ENCODE measurements at regions not wholly inside any gene's neighbourhood (a gene's known extent, or its start where the extent isn't known, plus 50 kb on each side); places are given as distances from the start of the nearest gene placed in this dataset.
A peak's percentile ranks its signal among the peaks of the same experiment; 100 is the strongest.
"Not testable (repeated sequence)": the region's sequence is repeated elsewhere in the genome, so short reads cannot be mapped to it uniquely, and the experiment has no call there.

- no peak for ATAC-seq
Observed at GRCh38 chr3:90025019-90025418, 917.6 kb downstream of the EPHA3 start.

GRCh38 chr3:90026406-90026805 lies 919.0 kb downstream of the EPHA3 start:
- ATAC-seq = no peak

GRCh38 chr3:90031121-90031520 lies 923.7 kb downstream of the EPHA3 start:
- ATAC-seq = no peak

DNA sequence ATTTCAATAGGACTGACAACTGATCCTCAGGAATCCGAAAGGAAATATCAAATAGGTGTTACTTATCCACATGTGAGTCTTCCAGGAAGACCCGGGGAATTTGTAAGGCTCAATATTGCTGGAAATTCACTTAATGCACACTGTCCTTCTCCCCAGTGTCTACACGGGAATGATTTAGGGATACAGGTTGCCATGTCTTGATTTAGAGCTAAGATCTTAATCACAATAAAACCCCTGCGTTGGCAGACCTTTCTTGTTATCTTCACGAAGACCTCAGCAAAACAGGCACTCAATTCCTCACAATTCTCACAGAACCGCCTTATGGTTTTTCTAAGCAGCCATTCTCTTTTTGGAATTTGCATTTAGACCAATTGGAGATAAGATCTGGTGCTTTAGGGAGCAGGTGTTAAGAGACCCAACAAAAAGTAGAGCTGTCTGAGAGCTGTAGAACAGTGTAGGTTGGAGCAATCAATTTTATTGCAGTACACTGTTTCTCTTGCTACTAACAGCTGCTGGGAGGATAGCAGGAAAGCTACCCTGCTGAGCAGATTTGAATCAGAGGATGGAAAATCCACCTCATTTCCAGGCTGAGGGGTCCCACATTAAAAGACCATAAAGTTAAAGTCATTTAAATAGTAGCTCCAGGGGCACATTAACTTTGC lies 925.7 kb downstream of the EPHA3 start:
- ATAC-seq = no peak

- no peak for ATAC-seq
Observed at GRCh38 chr3:90034038-90034437, 926.6 kb downstream of the EPHA3 start.

DNA sequence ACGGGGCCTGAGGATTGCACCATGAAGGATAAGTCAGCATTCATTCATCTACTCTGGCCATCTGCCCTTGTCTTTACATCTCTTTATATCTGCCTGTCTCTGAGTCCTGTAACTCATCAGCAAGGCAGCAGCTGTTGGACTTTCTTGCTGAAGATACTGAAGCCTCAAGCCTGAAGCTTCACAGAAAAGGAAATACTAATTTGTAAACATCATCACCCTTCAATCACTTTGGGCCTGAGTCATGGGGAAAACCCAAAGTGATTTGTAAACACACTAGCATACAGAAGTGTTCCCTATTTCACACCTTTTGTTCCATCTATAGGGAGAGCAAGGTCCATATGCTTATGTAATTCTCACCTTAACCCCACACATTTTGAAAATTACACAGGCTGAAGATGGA lies 928.2 kb downstream of the EPHA3 start:
- ATAC-seq = no peak

DNA sequence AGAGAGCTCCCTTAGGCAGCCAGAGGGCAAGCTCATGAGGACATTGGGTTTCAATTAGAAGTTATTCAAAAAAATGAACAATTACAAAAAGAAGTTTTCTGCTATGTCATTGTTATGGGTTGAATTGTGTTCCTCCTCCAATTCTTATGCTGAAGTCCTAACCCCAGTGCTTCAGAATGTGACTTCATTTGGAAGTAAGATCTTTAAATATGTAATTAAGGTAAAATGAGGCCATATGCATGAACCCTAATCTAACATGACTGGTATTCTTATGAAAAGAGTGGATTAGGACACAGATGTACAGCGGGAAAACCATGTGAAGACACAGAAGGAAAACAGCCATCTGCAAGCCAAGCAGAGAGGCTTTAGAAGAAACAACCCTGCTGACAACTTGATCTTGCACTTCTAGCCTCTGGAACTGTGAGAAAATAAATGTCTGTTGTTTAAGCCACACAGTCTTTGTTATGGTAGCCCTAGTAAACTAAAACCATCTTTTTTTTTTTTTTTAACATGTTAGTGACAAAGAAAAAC lies 929.6 kb downstream of the EPHA3 start:
- ATAC-seq = no peak

DNA sequence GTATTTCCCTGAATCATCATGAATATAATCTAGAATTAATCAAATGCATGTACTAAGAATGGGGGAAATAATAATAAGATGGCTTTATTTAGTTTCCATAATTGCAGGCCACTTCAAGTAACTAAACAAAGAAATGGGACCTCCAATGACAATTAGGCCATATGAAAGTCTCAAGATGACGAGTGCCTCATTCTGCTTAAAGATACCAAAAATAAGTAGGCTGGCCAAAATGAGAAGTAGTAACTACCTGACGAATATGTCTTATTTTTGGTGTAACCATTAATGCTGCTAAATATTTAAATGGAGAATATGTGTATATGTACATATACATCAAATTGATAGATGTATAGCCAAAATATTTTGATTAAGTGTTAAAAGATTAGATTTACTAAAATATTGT lies 932.6 kb downstream of the EPHA3 start:
- ATAC-seq = no peak

- ATAC-seq = no peak
Observed at GRCh38 chr3:90040554-90040953, 933.1 kb downstream of the EPHA3 start.

- ATAC-seq = no peak
Observed at GRCh38 chr3:90041995-90042394, 934.6 kb downstream of the EPHA3 start.

DNA sequence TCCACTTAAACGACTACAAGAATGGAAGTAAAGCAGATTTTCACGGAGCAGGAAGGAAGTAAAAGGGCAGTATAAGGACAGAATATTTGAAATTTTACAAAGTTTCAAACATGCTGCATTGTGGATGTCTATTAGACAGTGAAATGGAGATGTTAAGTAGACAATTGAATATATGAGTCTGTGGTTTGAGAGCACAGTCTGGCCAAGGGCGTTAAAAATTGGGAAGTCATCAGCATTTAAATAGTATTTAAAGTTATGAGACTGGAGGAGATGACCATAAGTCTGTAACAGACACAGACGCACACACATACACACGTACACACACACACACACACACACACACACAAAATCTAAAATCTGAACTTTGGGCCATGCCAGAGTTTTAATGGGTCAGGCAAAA lies 935.9 kb downstream of the EPHA3 start:
- no peak for ATAC-seq

- ATAC-seq = no peak
Observed at GRCh38 chr3:90044084-90044816, 936.8 kb downstream of the EPHA3 start.

DNA sequence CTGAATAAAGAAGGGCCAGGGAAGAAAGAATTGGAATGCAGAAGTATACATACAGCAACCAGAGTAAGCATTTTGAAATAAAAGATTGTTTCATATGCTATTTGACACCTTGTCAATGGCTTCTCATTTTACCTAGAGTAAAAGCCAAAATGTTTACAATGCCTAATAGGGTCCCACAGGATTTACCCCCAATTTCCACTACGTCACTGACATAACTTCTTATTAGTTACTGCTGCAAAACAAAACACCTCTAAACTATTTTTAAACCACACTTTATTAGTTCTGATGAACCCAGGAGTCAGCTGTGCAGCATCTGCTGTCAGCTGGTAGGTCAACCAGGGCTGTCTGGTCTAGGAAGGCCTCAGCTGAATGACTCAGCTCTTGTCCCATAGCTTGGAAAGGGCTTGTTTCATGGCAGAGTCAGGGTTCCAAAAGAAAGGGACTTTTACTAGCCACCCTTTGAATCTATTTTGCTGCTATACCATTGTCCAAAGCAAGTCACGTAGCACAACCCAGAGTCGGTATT lies 945.1 kb downstream of the EPHA3 start:
- no peak for ATAC-seq

DNA sequence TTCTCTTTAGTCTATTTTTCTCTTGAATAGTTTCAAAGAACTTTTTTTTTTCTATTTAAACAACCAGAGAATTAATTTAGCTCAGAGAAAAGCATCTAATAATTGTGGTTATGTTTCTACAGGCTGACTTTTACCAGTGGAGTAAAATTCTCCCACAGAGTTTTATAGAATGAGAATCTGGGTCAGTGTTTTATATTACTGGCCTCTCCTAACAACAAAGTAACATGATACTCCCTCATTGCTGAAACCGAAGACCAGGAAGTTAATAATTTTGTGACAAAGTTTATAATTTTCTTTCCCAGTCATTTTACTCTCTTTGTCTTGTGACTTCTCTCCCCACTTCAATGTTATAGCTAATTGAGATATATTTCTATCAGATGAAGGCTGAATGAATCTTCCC lies 946.9 kb downstream of the EPHA3 start:
- no peak for ATAC-seq

DNA sequence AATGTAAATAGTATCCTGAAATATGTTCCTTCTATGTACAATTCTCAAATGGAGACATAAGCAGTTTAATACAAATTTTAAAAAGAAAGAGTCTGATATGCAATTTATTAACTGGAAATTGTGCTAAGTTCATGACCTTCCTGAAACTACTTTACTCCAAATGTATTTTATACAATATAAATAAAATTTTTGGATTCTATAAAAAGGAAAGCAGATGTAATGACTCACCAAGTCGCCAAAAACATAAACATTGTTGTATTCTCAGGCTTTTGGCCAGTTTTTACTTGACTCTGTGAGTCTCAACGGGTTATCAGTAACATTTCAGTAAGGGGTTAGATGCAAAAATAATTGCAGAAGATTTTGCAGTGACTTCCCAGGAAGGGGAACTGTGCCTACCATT lies 948.2 kb downstream of the EPHA3 start:
- no peak for ATAC-seq

GRCh38 chr3:90056281-90057032 lies 949.0 kb downstream of the EPHA3 start:
- ATAC-seq = no peak

GRCh38 chr3:90062016-90062415 lies 954.6 kb downstream of the EPHA3 start:
- ATAC-seq = peak; percentile 73

DNA sequence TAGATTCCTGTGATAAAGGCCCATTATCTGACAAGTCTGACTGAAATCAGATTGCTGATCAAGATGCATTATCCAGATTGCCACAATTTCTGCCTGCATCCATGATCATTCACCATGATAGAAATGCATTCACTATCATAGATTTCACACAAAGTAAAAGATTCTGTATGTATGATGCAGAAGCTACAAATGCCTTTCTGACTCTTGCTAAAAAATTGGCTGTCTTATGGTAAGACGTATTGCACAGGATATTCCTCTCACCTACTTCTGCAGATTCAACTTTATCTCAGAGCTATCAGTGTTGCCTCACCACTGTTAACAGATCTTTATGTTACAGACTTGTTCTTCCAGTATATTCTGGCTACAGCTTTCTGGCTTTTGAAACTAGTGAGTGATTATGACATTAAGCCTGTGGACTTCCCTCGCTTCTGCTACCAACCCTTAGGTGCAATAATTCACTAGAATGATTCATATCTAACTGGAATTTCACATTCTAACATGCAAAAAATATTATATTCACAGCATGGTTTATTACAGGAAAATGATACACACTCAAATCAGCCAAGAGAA lies 955.3 kb downstream of the EPHA3 start:
- peak; percentile 65 for ATAC-seq

- ATAC-seq = no peak
Observed at GRCh38 chr3:90068783-90069182, 961.4 kb downstream of the EPHA3 start.

GRCh38 chr3:90069748-90070147 lies 962.3 kb downstream of the EPHA3 start:
- ATAC-seq = no peak

GRCh38 chr3:90076136-90076535 lies 968.7 kb downstream of the EPHA3 start:
- no peak for ATAC-seq

DNA sequence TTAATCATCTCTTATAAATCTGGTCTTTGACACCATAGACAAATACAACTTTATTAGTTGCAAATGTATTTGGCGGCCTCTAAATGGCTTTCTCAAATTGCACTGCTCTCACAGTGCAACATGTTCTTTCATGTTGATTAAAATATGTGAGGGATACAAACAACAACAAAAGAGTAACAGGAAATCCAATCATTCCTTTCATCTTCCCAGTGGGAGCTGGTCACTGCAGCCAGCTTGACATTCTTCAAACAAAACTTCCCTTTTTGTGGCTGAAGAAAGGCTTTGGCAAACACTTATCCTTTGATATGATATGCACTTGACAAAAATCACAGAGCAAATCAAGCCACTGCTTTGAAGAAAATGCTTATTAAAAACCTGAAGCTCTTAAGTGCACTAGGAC lies 973.6 kb downstream of the EPHA3 start:
- no peak for ATAC-seq

DNA sequence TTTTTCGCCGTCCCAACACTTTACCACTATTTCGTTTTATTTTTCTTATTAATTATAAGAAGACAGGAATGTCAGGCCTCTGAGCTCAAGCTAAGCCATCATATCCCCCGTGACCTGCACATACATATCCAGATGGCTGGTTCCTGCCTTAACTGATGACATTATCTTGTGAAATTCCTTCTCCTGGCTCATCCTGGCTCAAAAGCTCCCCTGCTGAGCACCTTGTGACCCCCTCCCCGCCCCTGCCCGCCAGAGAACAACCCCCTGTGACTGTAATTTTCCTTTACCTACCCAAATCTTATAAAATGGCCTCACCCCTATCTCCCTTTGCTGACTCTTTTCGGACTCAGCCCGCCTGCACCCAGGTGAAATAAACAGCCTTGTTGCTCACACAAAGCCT lies 978.9 kb downstream of the EPHA3 start:
- ATAC-seq = not testable (repeated sequence)
